DND-41 (cell line): ENCODE measurements at regions not wholly inside any gene's neighbourhood (a gene's known extent, or its start where the extent isn't known, plus 50 kb on each side); places are given as distances from the start of the nearest gene placed in this dataset.

Source experiments
- ATAC-seq: fragments of 200-7000 bp; cut with Tn5 transposase; 3 replicates; pipeline ENCODE4 v1.9.1; 2021; ENCODE audit warnings: low read depth; ENCODE audit not compliant: insufficient read depth
- DNase-seq: peaks from one replicate; pipeline ENCODE4 v3.0.0-alpha.2; 2020
- H2AFZ ChIP-seq: 2 replicates; pipeline ENCODE4 v1.6.0; 2012; ENCODE audit warnings: low read depth, low read length
- H3K27ac ChIP-seq: 2 replicates; pipeline ENCODE4 v1.5.1; 2012; ENCODE audit warnings: low read length, inconsistent platforms
- H3K27me3 ChIP-seq: fragments of 200-600 bp; sonication (generic); 2 replicates; pipeline ENCODE4 v1.6.0; 2012; ENCODE audit warnings: low read length, mild to moderate bottlenecking, inconsistent platforms; ENCODE audit not compliant: insufficient read depth, poor library complexity
- H3K36me3 ChIP-seq: 2 replicates; pipeline ENCODE4 v1.5.1; 2012; ENCODE audit warnings: low read length, inconsistent platforms; ENCODE audit not compliant: insufficient read depth
- H3K4me1 ChIP-seq: 2 replicates; pipeline ENCODE4 v1.5.1; 2012; ENCODE audit warnings: mild to moderate bottlenecking, low read length; ENCODE audit not compliant: insufficient read depth
- H3K4me2 ChIP-seq: 2 replicates; pipeline ENCODE4 v1.6.0; 2012; ENCODE audit warnings: mild to moderate bottlenecking, moderate library complexity, low read length, inconsistent platforms; ENCODE audit not compliant: insufficient read depth
- H3K4me3 ChIP-seq, 2 experiments: fragments of 200-600 bp in 1 of 2; shearing (Covaris generic) in 1 of 2; 2 replicates each; pipeline ENCODE4 v1.5.1; 2012 to 2016; ENCODE audit warnings: inconsistent platforms in 2 of 2, low read length in 2 of 2, mild to moderate bottlenecking in 2 of 2, low read depth in 1 of 2, moderate library complexity in 1 of 2
- H3K79me2 ChIP-seq: 2 replicates; pipeline ENCODE4 v1.6.0; 2012; ENCODE audit warnings: low read length, inconsistent platforms; ENCODE audit not compliant: insufficient read depth
- H3K9ac ChIP-seq: 2 replicates; pipeline ENCODE4 v1.6.0; 2012; ENCODE audit warnings: low read depth, mild to moderate bottlenecking, inconsistent platforms, low read length, moderate library complexity
- H3K9me3 ChIP-seq: 2 replicates; pipeline ENCODE4 v1.5.1; 2012; ENCODE audit warnings: low read length, moderate library complexity, mild to moderate bottlenecking, inconsistent platforms; ENCODE audit not compliant: insufficient read depth, severe bottlenecking
- H4K20me1 ChIP-seq: 2 replicates; pipeline ENCODE4 v1.6.0; 2012; ENCODE audit warnings: low read length; ENCODE audit not compliant: insufficient read depth
- CTCF ChIP-seq: IDR thresholded peaks from 2 replicates; pipeline ENCODE4 v1.5.1; 2012; ENCODE audit warnings: borderline replicate concordance, low read length, moderate library complexity, mild to moderate bottlenecking; ENCODE audit not compliant: poor library complexity, severe bottlenecking; ENCODE audit errors: extremely low read depth
- EZH2 ChIP-seq: IDR thresholded peaks from 3 replicates; pipeline ENCODE4 v1.6.1; 2012; ENCODE audit warnings: borderline replicate concordance, low read depth, mild to moderate bottlenecking, moderate library complexity, low read length, inconsistent platforms; ENCODE audit not compliant: severe bottlenecking

GRCh38 chr4:31086756-31087330, 366.7 kb downstream of the PCDH7 start:
- H3K27me3 ChIP-seq, result no peaks in the 10 kb centered on the region

GRCh38 chr4:31088600-31089230, 368.5 kb downstream of the PCDH7 start:
- H2AFZ ChIP-seq, result no peak overlapping the region
- DNase-seq, result no peak

More at GRCh38 chr4:31086756-31087330, 366.7 kb downstream of the PCDH7 start:
- no peak overlapping the region for H3K9ac ChIP-seq
- no peak for DNase-seq
- H3K36me3 ChIP-seq, result no peaks in the 10 kb centered on the region
- no peak for ATAC-seq
- no peaks in the 10 kb centered on the region for H3K79me2 ChIP-seq
- H4K20me1 ChIP-seq, result no peaks in the 10 kb centered on the region
- TF ChIP-seq CTCF (no peak), EZH2 (no peak)
- H3K4me2 ChIP-seq, result no peak overlapping the region
- H3K4me1 ChIP-seq, result no peaks in the 10 kb centered on the region
- H2AFZ ChIP-seq, result no peak overlapping the region
- no peaks in the 10 kb centered on the region for H3K9me3 ChIP-seq
- no peak overlapping the region for H3K27ac ChIP-seq
- H3K4me3 ChIP-seq, result no peak overlapping the region

GRCh38 chr4:31089815-31090214, 369.6 kb downstream of the PCDH7 start:
- H4K20me1 ChIP-seq, result no peaks in the 10 kb centered on the region
- no peak overlapping the region for H2AFZ ChIP-seq
- H3K4me1 ChIP-seq, result no peaks in the 10 kb centered on the region
- no peak for DNase-seq
- ATAC-seq, result no peak
- H3K4me3 ChIP-seq, result no peak overlapping the region
- no peak overlapping the region for H3K27ac ChIP-seq
- TF ChIP-seq EZH2 (no peak), CTCF (no peak)
- H3K36me3 ChIP-seq, result no peaks in the 10 kb centered on the region
- H3K9me3 ChIP-seq, result no peaks in the 10 kb centered on the region
- no peaks in the 10 kb centered on the region for H3K27me3 ChIP-seq
- H3K79me2 ChIP-seq, result no peaks in the 10 kb centered on the region
- no peak overlapping the region for H3K4me2 ChIP-seq
- no peak overlapping the region for H3K9ac ChIP-seq

More at GRCh38 chr4:31088600-31089230, 368.5 kb downstream of the PCDH7 start:
- Histone ChIP-seq H3K4me3 (no peak overlapping the region), H3K4me1 (no peaks in the 10 kb centered on the region), H3K9ac (no peak overlapping the region), H3K27ac (no peak overlapping the region), H3K4me2 (no peak overlapping the region), H4K20me1 (no peaks in the 10 kb centered on the region), H3K27me3 (no peaks in the 10 kb centered on the region), H3K36me3 (no peaks in the 10 kb centered on the region), H3K79me2 (no peaks in the 10 kb centered on the region), H3K9me3 (no peaks in the 10 kb centered on the region)
- TF ChIP-seq EZH2 (no peak), CTCF (no peak)
- ATAC-seq, result no peak
